Smooth muscle cell of the brain vasculature (primary cell): ENCODE measurements at regions not wholly inside any gene's neighbourhood (a gene's known extent, or its start where the extent isn't known, plus 50 kb on each side); places are given as distances from the start of the nearest gene placed in this dataset.
"Not testable (repeated sequence)": the region's sequence is repeated elsewhere in the genome, so short reads cannot be mapped to it uniquely, and the experiment has no call there.

Experiments used
- DNase-seq: peaks from one replicate; pipeline ENCODE4 v3.0.0-alpha.2; 2012; ENCODE audit warnings: low read depth, low spot score

DNA sequence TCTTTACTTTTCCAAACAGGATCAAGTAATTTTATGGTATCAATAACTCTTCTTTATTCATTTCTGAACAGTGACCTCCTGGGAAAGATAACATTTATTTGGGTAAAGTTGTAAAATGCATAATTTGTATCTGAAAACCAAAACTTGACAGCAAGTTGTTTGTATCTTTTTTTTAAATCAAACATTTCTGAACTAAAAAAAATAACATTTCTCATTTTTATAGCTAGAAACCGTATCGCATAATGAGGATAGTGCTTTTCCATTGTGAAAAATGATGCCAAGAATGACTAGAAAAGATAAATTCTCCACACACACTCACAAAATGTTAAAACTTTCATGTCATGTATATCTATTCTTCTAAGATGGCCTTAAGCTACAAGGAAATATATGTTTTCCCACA is 578.2 kb downstream of the RIT2 start:
- no peak for DNase-seq

DNA sequence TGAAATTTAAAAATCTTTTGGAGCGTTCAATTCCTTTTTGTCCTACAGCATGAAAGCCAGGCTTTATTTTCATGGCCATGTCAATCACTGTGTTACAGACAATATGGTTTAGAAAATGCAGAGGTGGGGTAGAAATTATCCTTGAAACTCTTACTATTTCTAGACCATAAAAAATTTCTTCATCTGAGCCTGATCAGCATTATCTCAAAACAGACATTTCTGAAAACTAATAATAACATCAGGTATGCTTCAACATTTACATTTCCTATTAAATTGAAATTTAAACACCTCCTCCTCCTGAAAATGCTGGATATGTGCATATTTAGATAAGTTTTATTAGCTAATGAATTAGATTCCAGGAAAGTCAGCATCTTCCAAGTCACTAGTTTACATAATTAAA is 570.6 kb downstream of the RIT2 start:
- no peak for DNase-seq

DNA sequence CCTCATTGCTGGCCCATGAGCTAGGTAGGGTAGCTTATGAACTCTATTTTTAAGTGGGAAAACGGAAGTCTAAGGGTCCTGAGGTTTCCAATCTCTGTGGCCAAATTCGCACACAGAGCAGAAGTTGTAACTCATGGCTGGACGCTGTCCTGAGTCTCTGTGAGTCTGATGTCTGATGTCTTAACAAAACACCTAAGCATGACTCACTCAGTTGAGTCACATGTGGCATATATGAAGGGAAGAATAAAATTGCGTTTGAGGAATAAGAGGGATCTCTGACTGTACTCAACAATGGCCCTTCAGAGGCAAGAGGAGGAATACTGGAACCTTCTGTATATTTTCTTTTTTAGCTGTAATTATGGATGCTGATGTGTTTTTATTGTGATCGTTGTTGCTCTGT is 569.7 kb downstream of the RIT2 start:
- no peak for DNase-seq

DNA sequence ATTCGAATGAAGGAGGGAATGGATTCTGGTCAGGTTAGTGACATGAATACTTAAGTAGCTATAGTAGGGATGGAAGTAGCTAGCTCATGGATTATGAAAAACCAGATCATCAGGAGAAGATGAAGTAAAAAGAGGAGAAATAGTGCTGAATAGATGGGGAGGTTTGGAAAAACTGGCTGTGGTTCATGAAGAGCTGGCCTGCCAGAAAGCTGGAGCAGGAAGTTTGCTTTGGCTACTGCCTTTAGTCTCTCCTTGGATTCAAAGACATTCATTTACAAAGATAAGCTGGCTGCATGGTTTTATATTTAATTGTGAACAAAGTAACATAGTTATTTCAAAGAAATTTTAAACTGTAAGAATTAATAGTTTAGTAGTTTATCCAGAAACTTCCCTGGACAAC is 567.0 kb downstream of the RIT2 start:
- DNase-seq, result no peak

DNA sequence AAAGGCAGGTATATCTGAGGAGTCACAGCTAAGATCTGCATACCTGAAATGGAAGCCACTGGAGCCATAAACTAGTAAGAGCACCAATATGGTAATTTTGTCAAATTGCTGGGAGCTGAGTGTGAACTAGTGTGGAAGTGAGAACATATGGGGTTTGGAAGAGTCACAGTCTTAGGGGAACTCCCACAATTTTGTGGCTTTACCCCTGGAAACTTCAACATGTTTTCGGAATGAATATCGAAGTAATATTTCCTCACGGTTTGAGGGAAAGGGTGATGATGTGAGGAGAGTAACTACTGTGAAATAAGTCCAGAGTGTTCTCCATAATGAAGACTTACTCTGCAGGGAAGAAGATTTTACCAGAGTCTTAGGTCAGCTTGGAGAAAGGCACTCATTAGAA is 565.9 kb downstream of the RIT2 start:
- DNase-seq, result no peak

DNA sequence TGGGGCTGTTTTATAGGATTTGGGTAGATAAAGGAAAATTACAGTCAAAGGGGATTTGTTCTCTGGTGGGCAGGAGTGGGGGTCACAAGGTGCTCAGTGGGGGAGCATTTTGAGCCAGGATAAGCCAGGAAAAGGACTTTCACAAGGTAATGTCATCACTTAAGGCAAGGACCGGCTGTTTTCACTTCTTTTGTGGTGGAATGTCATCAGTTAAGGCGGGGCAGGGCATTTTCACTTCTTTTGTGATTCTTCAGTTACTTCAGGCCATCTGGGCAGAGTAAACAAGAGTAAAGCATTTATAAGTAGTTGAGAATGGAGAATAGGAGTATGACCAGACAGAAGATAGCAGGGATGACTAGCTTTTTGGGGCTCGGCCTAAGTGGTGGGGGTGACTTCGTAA is 562.9 kb downstream of the RIT2 start:
- DNase-seq, result not testable (repeated sequence)

DNA sequence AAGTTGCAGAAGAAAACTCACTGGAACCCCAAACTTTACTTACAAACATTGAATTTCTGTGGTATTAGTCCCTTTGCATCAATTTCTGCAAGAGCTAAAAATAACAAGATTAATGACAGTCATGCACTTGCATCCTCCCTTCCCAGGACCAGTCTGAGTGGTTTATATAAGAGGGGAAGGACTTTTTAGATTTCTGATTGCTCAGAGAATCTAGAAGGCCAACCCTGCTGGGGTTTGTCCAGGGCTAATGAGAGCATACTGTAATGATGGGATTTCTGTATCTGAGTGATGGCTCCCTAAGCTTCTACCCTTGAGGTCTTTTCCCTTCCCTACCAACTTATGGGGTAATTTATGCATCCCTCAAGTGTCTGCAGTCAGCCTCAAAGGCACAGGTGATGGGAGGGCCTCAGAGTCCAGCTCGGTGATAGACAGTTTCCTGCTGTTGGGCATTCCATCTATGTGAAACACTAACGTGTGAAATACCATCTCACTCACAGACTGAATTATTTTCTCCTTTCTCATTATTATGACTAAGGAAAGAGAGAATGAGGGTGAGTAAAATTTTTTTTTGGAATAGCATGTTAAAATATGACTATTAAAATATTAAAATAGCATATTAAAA is 556.3 kb downstream of the RIT2 start:
- DNase-seq, result no peak

DNA sequence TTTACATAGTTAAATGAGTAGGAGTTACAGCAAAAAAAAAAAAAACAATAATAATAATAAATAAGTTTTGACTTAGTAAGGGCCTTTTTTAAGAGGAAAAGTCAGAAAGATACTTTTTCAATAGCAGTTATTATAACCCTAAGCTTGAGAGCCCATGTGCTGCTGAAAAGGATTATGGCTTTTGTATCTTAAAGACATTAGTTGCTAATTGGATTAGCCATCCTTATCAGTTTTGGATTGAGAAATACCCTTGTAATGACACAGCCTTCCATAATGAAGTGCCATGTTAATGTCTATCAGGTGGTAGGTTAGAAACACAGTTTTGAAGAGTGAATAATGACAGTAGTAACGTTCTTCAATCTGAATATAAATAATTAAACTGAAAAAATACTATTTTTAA is 554.0 kb downstream of the RIT2 start:
- DNase-seq, result no peak

DNA sequence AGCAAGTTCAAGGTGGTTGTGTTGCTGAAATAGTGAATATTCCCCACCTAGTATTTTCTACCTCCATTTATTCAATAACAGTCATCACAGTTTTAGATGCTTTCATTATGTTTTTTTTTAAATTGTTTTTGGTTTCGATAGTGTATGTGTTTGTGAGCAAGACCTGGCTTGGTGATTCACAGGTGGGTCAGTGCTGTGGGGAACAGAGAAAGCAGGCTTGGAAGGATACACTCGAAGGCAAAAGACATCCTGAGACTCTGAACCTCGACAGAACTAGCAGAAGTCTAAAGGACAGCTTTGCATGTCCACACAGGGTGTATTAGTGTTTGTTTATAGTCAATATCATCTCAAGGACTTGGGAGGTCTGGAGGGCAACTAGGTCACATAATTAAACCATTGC is 551.5 kb downstream of the RIT2 start:
- no peak for DNase-seq

DNA sequence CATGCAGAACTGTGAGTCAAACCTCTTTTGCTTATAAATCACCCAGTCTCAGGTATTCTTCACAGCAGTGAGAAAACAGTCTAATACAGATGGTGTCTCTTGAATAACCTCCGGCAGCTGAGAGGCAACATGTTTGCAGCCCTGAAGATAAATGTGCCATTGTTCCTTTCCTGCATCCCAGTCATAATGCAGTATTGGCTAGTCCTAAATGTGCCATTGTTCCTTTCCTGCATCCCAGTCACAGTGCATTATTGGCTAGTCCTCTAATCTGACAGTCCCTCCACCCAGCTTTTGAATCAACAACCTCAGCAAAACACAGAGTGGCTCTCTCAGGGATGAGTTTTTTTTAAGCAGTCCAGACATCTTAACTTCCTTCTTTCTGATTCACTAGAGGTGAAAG is 550.7 kb downstream of the RIT2 start:
- DNase-seq, result no peak

DNA sequence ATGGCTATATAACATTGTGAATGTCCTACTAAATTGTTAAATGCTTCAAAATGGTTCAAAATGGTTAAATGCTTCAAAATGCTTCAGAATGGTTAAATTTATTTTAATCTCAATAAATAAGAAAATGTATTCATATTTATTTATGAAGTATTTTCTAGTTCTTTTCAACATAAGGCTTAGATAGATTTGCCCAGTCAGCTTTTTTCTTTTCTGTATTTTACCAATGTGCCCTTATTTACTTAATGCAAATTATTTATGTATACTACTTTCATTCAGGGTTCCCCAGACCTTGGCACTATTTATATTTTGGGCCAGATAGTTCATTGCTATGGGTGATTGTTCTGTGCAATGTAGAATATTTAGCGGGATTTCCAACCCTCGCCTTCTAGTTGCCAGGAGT is 546.7 kb downstream of the RIT2 start:
- no peak for DNase-seq

DNA sequence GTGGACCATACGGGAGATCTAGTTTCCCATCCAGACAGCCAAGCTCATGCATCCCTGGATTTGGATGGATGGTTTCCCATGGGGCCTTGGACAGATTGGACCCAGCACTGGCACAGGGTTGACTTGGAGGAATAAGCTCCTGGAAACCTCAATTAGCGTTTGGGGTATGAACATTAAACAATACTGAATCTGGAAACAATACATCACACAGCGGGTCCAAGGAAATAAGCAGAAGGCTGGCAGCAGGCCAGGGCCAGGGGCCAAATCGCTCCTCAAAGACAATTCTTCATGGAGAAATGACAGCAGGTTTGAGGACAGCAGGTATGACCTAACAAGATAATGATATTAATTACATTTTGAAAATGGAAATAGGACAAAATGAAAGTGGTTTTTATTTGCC is 540.6 kb downstream of the RIT2 start:
- no peak for DNase-seq

DNA sequence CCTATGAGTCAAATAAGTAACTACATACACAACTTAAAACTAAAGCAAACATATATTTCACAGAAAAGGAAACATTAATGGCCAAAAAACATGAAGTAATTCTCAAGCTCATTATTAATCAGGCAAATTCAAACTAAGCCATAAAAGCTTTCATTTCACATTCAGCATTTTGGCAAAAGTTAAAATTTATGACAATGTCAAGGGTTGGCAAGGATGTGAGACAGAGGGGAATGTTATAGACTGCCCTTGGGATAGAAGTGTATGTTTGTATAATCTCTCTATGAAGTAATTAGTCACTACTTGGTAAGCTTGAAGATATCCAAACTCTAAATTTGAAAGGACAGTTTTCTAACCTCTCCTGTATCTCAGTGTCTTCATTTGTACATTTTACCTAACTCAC is 539.4 kb downstream of the RIT2 start:
- no peak for DNase-seq

DNA sequence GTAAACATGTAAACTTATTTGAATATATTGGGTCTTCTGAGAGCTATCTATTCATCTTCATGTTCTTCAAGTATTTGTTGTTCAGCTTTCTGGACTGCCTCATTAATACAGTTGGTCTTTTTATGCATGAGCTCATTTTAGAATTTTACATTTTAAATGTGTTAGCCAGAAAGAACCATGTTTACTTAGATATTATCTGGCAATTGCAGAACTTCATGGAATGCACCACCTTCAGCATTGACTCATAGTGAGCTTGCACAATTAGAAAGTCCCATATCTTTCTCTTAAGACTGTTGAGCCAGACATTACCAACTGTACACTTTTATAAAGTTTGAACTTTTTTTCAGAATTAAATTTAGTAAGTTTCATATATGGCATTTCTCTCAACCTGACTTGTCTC is 536.7 kb downstream of the RIT2 start:
- no peak for DNase-seq

DNA sequence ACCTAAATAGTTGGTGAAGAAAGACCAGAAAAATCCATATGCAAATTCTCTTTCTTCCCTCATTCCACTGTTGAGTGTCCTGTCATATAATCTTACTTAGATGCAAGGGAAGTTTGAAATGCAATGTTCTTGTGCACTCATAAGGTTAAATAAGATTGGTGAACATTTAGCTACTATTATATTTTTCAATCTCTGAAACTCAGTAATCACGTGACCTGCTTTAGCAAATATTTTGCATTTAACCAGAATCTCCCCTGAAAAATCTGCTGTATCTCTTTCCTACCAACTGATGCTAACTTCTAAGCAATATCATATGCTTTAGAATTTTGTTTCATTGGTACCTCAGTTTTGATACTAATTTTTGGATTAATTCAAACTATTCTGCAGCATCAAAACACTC is 533.2 kb downstream of the RIT2 start:
- no peak for DNase-seq

DNA sequence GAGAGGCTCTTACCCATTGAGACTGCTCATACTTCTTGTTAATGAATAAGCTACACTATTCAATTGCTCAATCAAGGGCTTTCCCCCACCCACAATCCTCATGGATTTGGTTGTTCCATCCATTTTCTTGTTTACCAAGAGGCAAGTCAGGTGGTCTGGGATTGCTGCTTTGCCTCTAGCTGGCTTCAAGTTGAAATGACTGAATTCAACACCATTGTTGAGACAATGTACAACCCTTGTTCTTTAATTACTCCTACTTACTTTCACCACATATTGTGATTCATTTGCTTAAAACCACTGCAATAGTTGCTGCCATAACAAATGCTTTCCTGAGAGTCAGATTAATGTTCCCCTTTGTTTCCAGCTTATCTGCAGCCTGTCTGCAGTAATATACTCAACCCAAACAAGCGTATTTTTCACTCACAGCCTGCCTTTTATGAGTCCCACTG is 532.2 kb downstream of the RIT2 start:
- DNase-seq, result no peak

DNA sequence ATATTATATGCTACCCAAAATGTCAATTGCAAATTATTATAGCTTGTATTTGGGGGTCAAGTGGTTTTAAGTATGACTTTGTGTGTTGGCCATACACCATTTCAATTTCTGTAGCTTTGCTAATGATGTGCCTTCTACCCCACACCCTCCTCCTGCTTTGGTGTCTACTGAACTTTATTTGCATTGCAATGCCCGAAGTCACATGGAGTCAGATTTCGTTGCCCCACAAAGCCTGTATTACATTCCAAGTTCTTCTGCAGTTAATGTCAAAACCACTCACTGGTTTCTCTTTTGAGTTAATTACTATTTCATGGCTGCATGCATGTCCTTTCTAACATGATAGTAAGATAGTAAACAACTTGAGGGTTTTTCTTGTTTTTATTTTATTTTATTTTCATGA is 528.9 kb downstream of the RIT2 start:
- DNase-seq, result no peak

DNA sequence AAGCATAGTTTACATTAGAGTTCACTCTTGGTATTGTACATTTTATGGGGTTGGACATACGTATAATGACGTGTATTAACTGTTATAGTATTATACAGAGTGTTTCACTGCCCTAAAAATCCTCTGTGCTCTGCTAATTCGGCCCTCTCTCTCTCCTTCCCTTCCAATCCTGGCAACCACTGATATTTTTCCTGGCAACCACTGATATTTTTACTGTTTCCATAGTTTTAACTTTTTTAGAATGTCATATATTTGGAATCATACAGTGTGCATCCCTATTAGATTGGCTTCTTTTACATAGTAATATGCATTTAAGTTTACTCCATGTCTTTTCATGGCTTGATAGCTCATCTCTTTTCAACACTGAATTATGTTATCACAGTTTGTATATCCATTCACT is 526.7 kb downstream of the RIT2 start:
- no peak for DNase-seq

DNA sequence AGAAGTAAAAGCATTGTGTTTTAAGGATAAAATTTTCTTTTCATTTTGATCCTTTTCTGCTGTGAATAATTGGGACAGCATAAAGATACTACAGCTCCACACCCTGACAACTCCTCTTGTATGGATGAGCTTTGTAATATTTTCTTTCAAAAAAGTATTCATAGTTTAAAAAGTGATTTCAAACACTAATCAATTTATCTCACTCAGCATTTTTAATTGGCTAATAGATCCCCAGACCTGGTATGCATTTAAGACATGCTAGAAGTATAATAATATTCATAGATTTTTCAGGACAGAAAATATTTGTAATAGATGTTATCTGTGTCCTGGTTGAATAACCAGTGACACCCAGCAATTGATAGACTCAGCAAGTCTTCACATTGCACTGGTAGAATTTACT is 510.7 kb downstream of the RIT2 start:
- DNase-seq, result no peak

DNA sequence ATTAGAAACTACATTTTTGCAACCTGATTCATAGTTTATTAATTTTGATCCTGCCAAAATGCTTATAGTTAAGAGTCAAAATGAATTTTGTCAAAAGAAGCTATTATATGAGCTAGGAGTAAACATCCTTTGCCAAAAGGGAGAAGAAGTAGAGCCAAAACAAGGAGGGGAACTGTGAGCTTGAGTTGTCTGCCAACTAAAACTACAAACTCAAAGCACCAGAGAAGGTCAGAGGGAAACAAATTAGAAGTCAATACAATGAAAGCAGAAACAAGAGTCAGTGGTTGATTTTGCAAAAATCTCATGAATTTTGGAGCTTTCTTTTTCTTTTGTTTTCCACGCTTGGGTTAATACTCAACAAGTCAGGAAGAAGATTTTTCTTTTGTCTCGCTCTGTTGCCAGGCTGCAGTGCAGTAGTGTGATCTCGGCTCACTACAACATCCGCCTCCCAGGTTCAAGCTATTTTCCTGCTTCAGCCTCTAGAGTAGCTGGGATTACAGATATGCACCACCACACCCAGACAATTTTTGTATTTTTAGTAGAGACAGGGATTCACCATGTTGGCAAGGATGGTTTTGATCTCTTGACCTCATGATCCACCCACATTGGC is 508.5 kb downstream of the RIT2 start:
- no peak for DNase-seq

DNA sequence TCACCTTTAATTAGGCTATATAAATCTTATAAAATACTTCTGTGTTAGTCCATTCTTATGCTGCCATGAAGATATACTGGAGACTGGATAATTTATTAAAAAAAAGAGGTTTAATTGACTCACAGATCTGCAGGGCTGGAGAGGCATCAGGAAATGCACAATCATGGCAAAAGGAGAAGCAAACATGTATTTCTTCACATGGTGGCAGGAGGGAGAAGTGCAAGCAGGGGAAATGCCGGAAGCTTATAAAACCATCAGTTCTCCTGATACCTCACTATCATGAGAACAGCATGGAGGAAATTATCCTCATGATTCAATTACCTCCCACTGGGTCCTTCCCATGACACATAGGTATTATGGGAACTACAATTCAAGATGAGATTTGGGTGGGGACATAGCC is 504.4 kb downstream of the RIT2 start:
- DNase-seq, result no peak

DNA sequence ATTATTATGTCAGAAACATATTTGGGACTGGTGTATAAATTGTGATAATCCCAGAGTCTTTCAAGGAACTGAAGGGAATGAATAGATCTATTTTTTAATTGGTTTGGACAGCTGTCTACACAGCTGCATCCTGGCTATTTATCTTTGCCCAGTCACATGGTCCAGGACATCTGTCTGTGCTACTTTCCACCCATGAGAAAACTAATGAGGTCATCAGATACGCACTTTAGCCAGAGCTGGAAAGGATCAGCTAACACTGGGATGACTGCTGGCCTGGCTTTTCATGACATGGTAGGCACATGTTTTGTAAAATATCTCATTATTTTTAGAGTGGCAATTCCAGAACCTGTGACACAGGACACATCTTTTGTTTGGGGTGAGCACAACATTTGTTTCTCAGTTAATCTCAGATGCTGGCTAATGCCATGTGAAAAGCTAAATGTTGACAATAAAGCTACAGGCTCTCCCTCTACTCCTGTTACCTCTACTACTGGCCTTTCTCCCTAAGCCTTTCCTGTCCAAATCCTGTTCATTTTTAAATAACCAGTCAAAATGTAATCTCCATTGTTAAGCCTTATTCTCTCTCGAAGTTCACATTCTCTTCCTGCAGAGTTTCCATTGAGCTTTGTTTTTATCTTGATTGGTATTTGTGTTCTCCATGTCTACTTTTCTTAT is 500.7 kb downstream of the RIT2 start:
- DNase-seq, result peak; percentile 13

DNA sequence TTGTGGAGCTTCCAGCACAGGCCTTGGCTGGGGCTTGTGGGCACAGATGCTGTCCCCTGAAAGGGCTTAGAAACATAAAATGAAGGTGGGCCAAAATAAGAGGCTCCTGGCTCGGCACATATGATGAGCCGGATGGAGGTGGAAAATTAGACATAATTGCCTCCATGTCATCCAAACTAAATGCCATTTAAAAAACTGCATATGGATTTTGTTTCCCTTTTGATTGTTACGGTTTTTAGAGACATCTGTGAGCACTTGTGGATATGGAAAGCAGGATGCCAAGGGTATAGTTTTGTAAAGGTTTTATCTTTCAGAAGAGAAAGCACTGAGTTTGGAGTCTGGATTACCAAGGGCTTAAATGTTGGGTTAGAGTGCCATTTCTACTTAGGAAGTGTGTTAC is 498.3 kb downstream of the RIT2 start:
- no peak for DNase-seq
